ENCODE measurements at regions not wholly inside any gene's neighbourhood (a gene's known extent, or its start where the extent isn't known, plus 50 kb on each side); places are given as distances from the start of the nearest gene placed in this dataset.

DNA sequence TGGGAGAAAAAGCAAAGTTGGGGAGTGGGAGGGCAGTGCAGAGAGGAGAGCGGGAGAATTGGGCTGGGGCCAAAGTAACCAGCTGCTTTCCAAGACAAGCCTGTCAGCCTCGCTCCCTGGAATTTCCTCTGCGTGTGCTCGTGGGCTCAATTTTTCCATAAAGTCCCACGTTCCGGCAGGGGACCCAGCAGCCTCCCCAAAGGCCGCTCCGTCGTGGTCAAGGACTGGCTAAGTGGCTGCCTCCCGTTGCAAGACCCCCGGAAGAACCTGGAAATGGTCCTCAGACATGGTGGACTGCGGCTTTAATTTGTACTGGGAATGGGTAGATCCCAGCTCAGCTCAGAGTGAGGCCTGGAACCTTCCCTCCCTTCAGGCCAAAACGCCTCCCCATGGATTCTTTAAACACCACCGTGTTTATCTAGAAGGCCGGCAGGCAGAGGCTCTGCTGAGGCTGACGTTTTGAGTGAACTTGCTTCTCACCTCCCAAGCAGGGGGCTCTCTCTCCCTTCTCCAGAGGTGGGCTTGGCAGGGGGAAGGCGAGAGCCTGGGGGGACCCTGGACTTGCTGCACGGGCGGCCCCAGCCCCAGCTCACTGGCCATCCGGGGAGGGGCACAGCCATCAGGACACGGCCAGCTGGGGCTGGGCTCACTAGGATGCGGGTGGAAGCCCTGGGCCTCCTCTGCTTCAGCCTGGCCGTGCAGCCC, 190.0 kb downstream of the C16orf95 start:
- no peak overlapping the region for H3K27ac Mint-ChIP-seq (ENCODE audit: unreplicated experiment)
- H3K27me3 Mint-ChIP-seq (ENCODE audit: unreplicated experiment) = peaks cover 17% of the 10 kb centered on the region
- peaks cover 8% of the 10 kb centered on the region for H3K4me1 Mint-ChIP-seq (ENCODE audit: unreplicated experiment)
- no peak for DNase-seq (ENCODE audit: low spot score)
- peaks cover 7% of the 10 kb centered on the region for H3K9me3 Mint-ChIP-seq (ENCODE audit: unreplicated experiment)
- H3K36me3 Mint-ChIP-seq (ENCODE audit: low read depth, unreplicated experiment) = peaks cover 8% of the 10 kb centered on the region
- TF ChIP-seq CTCF (IDR thresholded peaks at IDR 0.05; ENCODE audit: unreplicated experiment) = no peak
- no peak overlapping the region for H3K4me3 Mint-ChIP-seq (ENCODE audit: unreplicated experiment)

DNA sequence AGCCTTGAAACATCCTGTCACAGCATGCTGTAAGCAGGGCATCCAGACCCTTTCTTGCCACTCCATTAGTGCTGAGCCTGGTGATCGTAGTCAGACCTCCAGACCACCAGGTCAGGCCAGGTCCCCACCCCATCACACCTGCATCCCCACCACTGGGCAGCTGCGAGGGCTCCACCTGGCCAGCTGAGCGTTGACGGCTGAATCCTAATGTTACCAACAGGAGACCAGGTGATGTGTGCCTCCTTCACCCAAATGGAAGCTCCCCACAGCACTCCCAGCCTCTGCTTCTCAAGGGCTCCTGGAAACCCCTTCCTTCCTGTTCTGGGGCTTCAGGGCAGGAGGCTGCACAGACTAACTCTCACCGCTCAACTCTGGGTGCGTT, 189.4 kb downstream of the C16orf95 start:
- Mint-ChIP-seq H3K4me3 (ENCODE audit: unreplicated experiment) (no peak overlapping the region), H3K27me3 (ENCODE audit: unreplicated experiment) (peaks cover 17% of the 10 kb centered on the region), H3K4me1 (ENCODE audit: unreplicated experiment) (peaks cover 8% of the 10 kb centered on the region), H3K36me3 (ENCODE audit: low read depth, unreplicated experiment) (peaks cover 8% of the 10 kb centered on the region), H3K27ac (ENCODE audit: unreplicated experiment) (no peak overlapping the region), H3K9me3 (ENCODE audit: unreplicated experiment) (peaks cover 7% of the 10 kb centered on the region)
- no peak for DNase-seq (ENCODE audit: low spot score)
- no peak for TF ChIP-seq CTCF (IDR thresholded peaks at IDR 0.05; ENCODE audit: unreplicated experiment)

- no peak for TF ChIP-seq CTCF (IDR thresholded peaks at IDR 0.05; ENCODE audit: unreplicated experiment)
- peaks cover 15% of the 10 kb centered on the region for H3K27me3 Mint-ChIP-seq (ENCODE audit: unreplicated experiment)
- no peak for DNase-seq (ENCODE audit: low spot score)
- H3K27ac Mint-ChIP-seq (ENCODE audit: unreplicated experiment) = no peak overlapping the region
- peaks cover 8% of the 10 kb centered on the region for H3K4me1 Mint-ChIP-seq (ENCODE audit: unreplicated experiment)
- H3K4me3 Mint-ChIP-seq (ENCODE audit: unreplicated experiment) = no peak overlapping the region
- peaks cover 7% of the 10 kb centered on the region for H3K9me3 Mint-ChIP-seq (ENCODE audit: unreplicated experiment)
- peaks cover 8% of the 10 kb centered on the region for H3K36me3 Mint-ChIP-seq (ENCODE audit: low read depth, unreplicated experiment)
Observed at GRCh38 chr16:87129771-87130170, 187.4 kb downstream of the C16orf95 start.

- H3K4me3 Mint-ChIP-seq (ENCODE audit: unreplicated experiment) = no peak overlapping the region
- H3K9me3 Mint-ChIP-seq (ENCODE audit: unreplicated experiment) = peaks cover 7% of the 10 kb centered on the region
- peaks cover 12% of the 10 kb centered on the region for H3K27me3 Mint-ChIP-seq (ENCODE audit: unreplicated experiment)
- no peak for DNase-seq (ENCODE audit: low spot score)
- H3K36me3 Mint-ChIP-seq (ENCODE audit: low read depth, unreplicated experiment) = peaks cover 8% of the 10 kb centered on the region
- H3K4me1 Mint-ChIP-seq (ENCODE audit: unreplicated experiment) = peaks cover 8% of the 10 kb centered on the region
- H3K27ac Mint-ChIP-seq (ENCODE audit: unreplicated experiment) = no peak overlapping the region
- no peak for TF ChIP-seq CTCF (IDR thresholded peaks at IDR 0.05; ENCODE audit: unreplicated experiment)
Observed at GRCh38 chr16:87131061-87131995, 185.9 kb downstream of the C16orf95 start.

DNA sequence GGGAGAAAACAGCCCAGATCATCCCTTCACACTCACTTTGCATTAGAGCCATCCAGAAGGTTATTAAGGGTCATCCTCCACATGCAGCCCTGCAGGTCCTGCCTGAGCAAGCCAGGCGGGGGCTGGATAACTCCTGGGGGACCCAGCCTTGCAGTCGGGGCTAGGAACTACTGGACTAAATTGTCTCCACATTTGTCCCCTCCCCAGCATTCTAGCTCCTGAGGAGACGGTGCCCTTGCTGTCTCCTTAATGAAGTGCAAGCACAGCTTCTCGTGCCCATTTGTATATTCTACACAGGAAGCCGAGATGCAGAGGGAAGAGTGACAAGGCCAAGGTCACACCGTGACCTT, 185.2 kb downstream of the C16orf95 start:
- peaks cover 7% of the 10 kb centered on the region for H3K9me3 Mint-ChIP-seq (ENCODE audit: unreplicated experiment)
- H3K4me1 Mint-ChIP-seq (ENCODE audit: unreplicated experiment) = peaks cover 8% of the 10 kb centered on the region
- H3K27me3 Mint-ChIP-seq (ENCODE audit: unreplicated experiment) = peaks cover 12% of the 10 kb centered on the region
- TF ChIP-seq CTCF (IDR thresholded peaks at IDR 0.05; ENCODE audit: unreplicated experiment) = no peak
- H3K36me3 Mint-ChIP-seq (ENCODE audit: low read depth, unreplicated experiment) = peaks cover 8% of the 10 kb centered on the region
- H3K27ac Mint-ChIP-seq (ENCODE audit: unreplicated experiment) = no peak overlapping the region
- H3K4me3 Mint-ChIP-seq (ENCODE audit: unreplicated experiment) = no peak overlapping the region
- DNase-seq (ENCODE audit: low spot score) = no peak

Data from endothelial cell (in vitro differentiated cells).